ENCODE measurements at regions not wholly inside any gene's neighbourhood (a gene's known extent, or its start where the extent isn't known, plus 50 kb on each side); places are given as distances from the start of the nearest gene placed in this dataset.

DNA sequence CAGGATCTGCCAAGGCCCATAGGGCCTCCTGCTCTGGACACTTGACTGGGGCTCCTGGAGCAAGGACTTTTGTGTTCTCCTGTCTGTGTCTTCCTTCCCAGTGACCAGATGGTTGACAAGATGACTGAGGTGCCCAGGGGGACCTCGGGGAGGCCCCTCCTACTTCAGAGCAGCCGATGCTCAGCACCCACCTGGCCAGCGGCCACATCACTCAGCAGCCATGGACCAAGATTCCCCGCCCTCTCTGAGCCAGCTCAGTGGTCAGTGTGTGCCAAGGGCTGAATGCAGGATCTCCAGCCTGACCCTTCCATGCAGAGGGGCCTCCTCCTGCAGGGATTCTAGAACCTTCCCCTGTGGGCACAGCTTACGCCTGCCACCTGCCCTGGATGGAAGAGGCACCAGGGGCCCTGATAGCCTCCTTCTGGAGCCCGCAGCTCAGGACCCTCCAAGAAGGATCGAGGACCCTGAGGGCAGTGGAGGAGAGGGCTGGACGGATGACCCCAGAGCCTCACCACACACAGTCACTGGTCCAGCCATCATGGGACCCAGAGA lies 87.4 kb upstream of the GPC1 start:
- TF ChIP-seq, protein P1, sequence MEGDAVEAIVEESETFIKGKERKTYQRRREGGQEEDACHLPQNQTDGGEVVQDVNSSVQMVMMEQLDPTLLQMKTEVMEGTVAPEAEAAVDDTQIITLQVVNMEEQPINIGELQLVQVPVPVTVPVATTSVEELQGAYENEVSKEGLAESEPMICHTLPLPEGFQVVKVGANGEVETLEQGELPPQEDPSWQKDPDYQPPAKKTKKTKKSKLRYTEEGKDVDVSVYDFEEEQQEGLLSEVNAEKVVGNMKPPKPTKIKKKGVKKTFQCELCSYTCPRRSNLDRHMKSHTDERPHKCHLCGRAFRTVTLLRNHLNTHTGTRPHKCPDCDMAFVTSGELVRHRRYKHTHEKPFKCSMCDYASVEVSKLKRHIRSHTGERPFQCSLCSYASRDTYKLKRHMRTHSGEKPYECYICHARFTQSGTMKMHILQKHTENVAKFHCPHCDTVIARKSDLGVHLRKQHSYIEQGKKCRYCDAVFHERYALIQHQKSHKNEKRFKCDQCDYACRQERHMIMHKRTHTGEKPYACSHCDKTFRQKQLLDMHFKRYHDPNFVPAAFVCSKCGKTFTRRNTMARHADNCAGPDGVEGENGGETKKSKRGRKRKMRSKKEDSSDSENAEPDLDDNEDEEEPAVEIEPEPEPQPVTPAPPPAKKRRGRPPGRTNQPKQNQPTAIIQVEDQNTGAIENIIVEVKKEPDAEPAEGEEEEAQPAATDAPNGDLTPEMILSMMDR (IDR thresholded peaks at IDR 0.05) = no peak
- no peak for TF ChIP-seq POLR2A (IDR thresholded peaks at IDR 0.05)
